ENCODE measurements at regions not wholly inside any gene's neighbourhood (a gene's known extent, or its start where the extent isn't known, plus 50 kb on each side); places are given as distances from the start of the nearest gene placed in this dataset.

DNA sequence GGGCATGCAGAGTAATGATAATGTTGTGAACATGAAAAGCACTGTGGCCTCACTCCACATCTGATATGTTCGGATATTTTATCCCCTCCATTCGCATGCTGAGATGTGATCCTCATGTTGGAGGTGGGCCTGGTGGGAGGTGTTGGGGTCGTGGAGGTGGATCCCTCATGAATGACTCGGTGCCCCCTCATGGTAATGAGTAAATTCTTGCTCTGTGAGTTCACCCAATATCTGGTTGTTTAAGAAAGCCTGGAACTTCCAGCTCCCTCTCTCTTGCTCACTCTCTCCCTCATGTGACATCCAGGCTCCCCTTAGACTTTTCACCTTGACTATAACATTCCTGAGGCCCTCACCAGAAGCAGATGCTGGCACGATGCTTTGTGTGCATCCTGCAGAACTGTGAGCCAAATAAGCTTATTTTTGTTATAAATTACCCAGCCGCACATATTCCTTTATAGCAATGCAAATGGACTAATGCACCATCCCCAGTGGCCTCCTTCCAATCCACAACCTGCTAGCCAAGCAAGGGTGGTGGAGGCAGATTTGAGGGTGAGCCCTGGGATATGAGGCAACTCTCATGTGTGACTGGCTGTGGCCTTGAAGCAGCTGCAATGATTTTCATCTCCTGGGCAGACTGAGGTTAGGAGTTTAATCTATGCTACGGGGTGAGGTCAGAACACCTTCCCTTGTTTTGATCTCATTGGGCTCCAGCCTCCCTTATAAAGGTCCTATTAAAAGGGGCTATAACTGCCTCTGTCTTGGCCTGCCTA, 276.5 kb downstream of the ETS1 start (continued):
- TF ChIP-seq, protein P1, sequence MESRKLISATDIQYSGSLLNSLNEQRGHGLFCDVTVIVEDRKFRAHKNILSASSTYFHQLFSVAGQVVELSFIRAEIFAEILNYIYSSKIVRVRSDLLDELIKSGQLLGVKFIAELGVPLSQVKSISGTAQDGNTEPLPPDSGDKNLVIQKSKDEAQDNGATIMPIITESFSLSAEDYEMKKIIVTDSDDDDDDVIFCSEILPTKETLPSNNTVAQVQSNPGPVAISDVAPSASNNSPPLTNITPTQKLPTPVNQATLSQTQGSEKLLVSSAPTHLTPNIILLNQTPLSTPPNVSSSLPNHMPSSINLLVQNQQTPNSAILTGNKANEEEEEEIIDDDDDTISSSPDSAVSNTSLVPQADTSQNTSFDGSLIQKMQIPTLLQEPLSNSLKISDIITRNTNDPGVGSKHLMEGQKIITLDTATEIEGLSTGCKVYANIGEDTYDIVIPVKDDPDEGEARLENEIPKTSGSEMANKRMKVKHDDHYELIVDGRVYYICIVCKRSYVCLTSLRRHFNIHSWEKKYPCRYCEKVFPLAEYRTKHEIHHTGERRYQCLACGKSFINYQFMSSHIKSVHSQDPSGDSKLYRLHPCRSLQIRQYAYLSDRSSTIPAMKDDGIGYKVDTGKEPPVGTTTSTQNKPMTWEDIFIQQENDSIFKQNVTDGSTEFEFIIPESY (IDR thresholded peaks at IDR 0.05; ENCODE audit: borderline replicate concordance, low read depth), result no peak
- TF ChIP-seq, protein P2, sequence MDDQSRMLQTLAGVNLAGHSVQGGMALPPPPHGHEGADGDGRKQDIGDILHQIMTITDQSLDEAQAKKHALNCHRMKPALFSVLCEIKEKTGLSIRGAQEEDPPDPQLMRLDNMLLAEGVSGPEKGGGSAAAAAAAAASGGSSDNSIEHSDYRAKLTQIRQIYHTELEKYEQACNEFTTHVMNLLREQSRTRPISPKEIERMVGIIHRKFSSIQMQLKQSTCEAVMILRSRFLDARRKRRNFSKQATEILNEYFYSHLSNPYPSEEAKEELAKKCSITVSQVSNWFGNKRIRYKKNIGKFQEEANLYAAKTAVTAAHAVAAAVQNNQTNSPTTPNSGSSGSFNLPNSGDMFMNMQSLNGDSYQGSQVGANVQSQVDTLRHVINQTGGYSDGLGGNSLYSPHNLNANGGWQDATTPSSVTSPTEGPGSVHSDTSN (IDR thresholded peaks at IDR 0.05), result no peak
- no peak for TF ChIP-seq RAD21 (IDR thresholded peaks at IDR 0.05; ENCODE audit: low read length)

DNA sequence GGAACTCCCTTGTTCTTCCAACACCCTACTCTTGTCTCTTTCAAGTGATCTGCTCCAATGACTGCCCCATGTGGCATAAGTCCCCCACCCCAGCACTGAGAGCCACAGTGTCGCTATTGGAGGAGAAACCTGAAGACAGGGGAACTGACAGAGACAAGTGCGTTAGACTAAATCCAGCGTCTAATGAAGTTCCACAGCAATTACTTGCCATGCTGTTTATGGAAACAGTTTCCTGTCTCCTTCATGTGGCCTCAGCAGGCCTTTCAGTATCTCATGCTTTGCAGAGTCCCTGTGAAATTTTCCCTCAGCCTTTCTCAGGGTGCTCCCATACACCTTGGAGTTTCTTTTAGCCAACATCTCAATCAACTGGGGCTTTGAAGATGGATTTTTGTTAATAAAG, 277.4 kb downstream of the ETS1 start:
- H3K9ac ChIP-seq, result no peak overlapping the region
- no peak overlapping the region for H3K27ac ChIP-seq (ENCODE audit: low read depth in 2 of 2, low read length in 1 of 2)
- WGBS (ENCODE audit: low lambda C conversion rate), result 95% methylated on average over 3 of the region's 3 CpGs
- H3K4me2 ChIP-seq, result no peak overlapping the region
- no peak overlapping the region for H3K4me3 ChIP-seq (ENCODE audit: low read depth in 2 of 2, low read length in 1 of 2)
- peaks cover 0 to 5% of the 10 kb centered on the region in 2 experiments; a peak in 2 of 4 replicates for H3K4me1 ChIP-seq (ENCODE audit: control insufficient read depth in 1 of 2, insufficient read depth in 2 of 2, low read depth in 1 of 2, low read length in 1 of 2)
- H4K20me1 ChIP-seq (ENCODE audit: insufficient read depth), result no peaks in the 10 kb centered on the region
- H2AFZ ChIP-seq (ENCODE audit: low read depth), result no peak overlapping the region
- H3K9me3 ChIP-seq, result no peaks in the 10 kb centered on the region
- DNase-seq, result no peak
- no peaks in the 10 kb centered on the region for H3K27me3 ChIP-seq (ENCODE audit: insufficient read depth)
- no peaks in the 10 kb centered on the region for H3K79me2 ChIP-seq (ENCODE audit: insufficient read depth)
- no peak for TF ChIP-seq SMC3 (IDR thresholded peaks at IDR 0.05; ENCODE audit: low read depth, low read length)
- no peak for TF ChIP-seq EZH2phosphoT487 (IDR thresholded peaks at IDR 0.05; ENCODE audit: borderline replicate concordance, low read depth)
- TF ChIP-seq NRF1 (IDR thresholded peaks at IDR 0.05; ENCODE audit: low read depth, low read length), result no peak
- TF ChIP-seq FOSL2 (IDR thresholded peaks at IDR 0.05; ENCODE audit: borderline replicate concordance, low read depth), result no peak
- TF ChIP-seq, protein P3, sequence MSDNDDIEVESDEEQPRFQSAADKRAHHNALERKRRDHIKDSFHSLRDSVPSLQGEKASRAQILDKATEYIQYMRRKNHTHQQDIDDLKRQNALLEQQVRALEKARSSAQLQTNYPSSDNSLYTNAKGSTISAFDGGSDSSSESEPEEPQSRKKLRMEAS (IDR thresholded peaks at IDR 0.05; ENCODE audit: low read depth), result no peak
- no peak for TF ChIP-seq MEF2A (IDR thresholded peaks at IDR 0.05; ENCODE audit: borderline replicate concordance, low read depth)
- TF ChIP-seq, protein P4, sequence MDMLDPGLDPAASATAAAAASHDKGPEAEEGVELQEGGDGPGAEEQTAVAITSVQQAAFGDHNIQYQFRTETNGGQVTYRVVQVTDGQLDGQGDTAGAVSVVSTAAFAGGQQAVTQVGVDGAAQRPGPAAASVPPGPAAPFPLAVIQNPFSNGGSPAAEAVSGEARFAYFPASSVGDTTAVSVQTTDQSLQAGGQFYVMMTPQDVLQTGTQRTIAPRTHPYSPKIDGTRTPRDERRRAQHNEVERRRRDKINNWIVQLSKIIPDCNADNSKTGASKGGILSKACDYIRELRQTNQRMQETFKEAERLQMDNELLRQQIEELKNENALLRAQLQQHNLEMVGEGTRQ (IDR thresholded peaks at IDR 0.05; ENCODE audit: borderline replicate concordance, low read depth, low read length), result no peak
- H3F3A ChIP-seq (replicated peaks; ENCODE audit: insufficient read depth), result no peaks in the 10 kb centered on the region
- ChIA-PET CTCF (no interaction called here), POLR2A (no interaction called here)
- H3K36me3 ChIP-seq (replicated peaks in 1 of 2; ENCODE audit: control insufficient read depth in 1 of 2, insufficient read depth in 2 of 2, low read length in 1 of 2), result no peaks in the 10 kb centered on the region
- no peaks in the 10 kb centered on the region for H3K9me2 ChIP-seq

Data from SK-N-SH (cell line).